ENCODE measurements at regions not wholly inside any gene's neighbourhood (a gene's known extent, or its start where the extent isn't known, plus 50 kb on each side); places are given as distances from the start of the nearest gene placed in this dataset.

- TF ChIP-seq CTCF (IDR thresholded peaks at IDR 0.05; ENCODE audit: extremely low read depth, insufficient read depth, missing control alignments), result no peak
- no peak for DNase-seq (ENCODE audit: low spot score)
- in situ Hi-C loops (cut with MboI; ENCODE audit: low pct_unique_long_range_greater_than_20kb, low sequenced_read_pairs, unreplicated experiment), result no loop called here
Measured at GRCh38 chr7:41384418-41384817, 318.5 kb downstream of the INHBA start.

- no peak for DNase-seq (ENCODE audit: low spot score)
- in situ Hi-C loops (cut with MboI; ENCODE audit: low pct_unique_long_range_greater_than_20kb, low sequenced_read_pairs, unreplicated experiment), result no loop called here
- TF ChIP-seq CTCF (IDR thresholded peaks at IDR 0.05; ENCODE audit: extremely low read depth, insufficient read depth, missing control alignments), result no peak
Measured at GRCh38 chr7:41383596-41383995, 319.3 kb downstream of the INHBA start.

GRCh38 chr7:41378156-41378555 lies 324.7 kb downstream of the INHBA start:
- in situ Hi-C loops (cut with MboI; ENCODE audit: low pct_unique_long_range_greater_than_20kb, low sequenced_read_pairs, unreplicated experiment), result no loop called here
- no peak for TF ChIP-seq CTCF (IDR thresholded peaks at IDR 0.05; ENCODE audit: extremely low read depth, insufficient read depth, missing control alignments)
- no peak for DNase-seq (ENCODE audit: low spot score)

- no peak for TF ChIP-seq CTCF (IDR thresholded peaks at IDR 0.05; ENCODE audit: extremely low read depth, insufficient read depth, missing control alignments)
- in situ Hi-C loops (cut with MboI; ENCODE audit: low pct_unique_long_range_greater_than_20kb, low sequenced_read_pairs, unreplicated experiment), result no loop called here
Measured at GRCh38 chr7:41375582-41375981, 327.3 kb downstream of the INHBA start.

GRCh38 chr7:41374150-41374848 lies 328.6 kb downstream of the INHBA start:
- DNase-seq (ENCODE audit: low spot score), result no peak
- in situ Hi-C loops (cut with MboI; ENCODE audit: low pct_unique_long_range_greater_than_20kb, low sequenced_read_pairs, unreplicated experiment), result no loop called here
- TF ChIP-seq CTCF (IDR thresholded peaks at IDR 0.05; ENCODE audit: extremely low read depth, insufficient read depth, missing control alignments), result no peak

More at GRCh38 chr7:41375582-41375981, 327.3 kb downstream of the INHBA start:
- no peak for DNase-seq (ENCODE audit: low spot score)

GRCh38 chr7:41367967-41368882 lies 334.7 kb downstream of the INHBA start:
- in situ Hi-C loops (cut with MboI; ENCODE audit: low pct_unique_long_range_greater_than_20kb, low sequenced_read_pairs, unreplicated experiment), result no loop called here
- TF ChIP-seq CTCF (IDR thresholded peaks at IDR 0.05; ENCODE audit: extremely low read depth, insufficient read depth, missing control alignments), result no peak

More at GRCh38 chr7:41367967-41368882, 334.7 kb downstream of the INHBA start:
- no peak for DNase-seq (ENCODE audit: low spot score)
